Peyer's patch (tissue), 4 donors: ENCODE measurements at regions not wholly inside any gene's neighbourhood (a gene's known extent, or its start where the extent isn't known, plus 50 kb on each side); places are given as distances from the start of the nearest gene placed in this dataset.

Experiments used
- CTCF ChIP-seq, 6 experiments: fragments of 450-650 bp in 4 of 6; fragments of 200-600 bp in 2 of 6; sonication (generic) in 1 of 6; IDR thresholded peaks; one replicate each; pipeline ENCODE4 v1.5.1; 2017 to 2019; ENCODE audit warnings: antibody characterized with exemption in 6 of 6, mild to moderate bottlenecking in 3 of 6, moderate library complexity in 1 of 6
- POLR2A ChIP-seq, 2 donors: fragments of 450-650 bp; IDR thresholded peaks; one replicate each; pipeline ENCODE4 v1.5.1; 2017; ENCODE audit warnings: antibody characterized with exemption in 2 of 2, mild to moderate bottlenecking in 2 of 2, moderate library complexity in 2 of 2

GRCh38 chr12:118750666-118751065 is 230.7 kb upstream of the SRRM4 start:
- TF ChIP-seq POLR2A (IDR thresholded peaks at IDR 0.05) (no peak), CTCF (IDR thresholded peaks at IDR 0.05) (no peak)
